Spleen (tissue), 11 donors: ENCODE measurements at regions not wholly inside any gene's neighbourhood (a gene's known extent, or its start where the extent isn't known, plus 50 kb on each side); places are given as distances from the start of the nearest gene placed in this dataset.

Experiments
- DNase-seq: peaks from one replicate; pipeline ENCODE4 v3.0.0-alpha.2; 2020
- H3K27ac ChIP-seq, 8 donors: fragments of 200-600 bp; sonication (generic) in 7 of 8; 1 replicate in 4 of 8; 2 replicates in 4 of 8; pipeline versions ENCODE4 v1.5.0 to v1.8.0; 2016 to 2021; ENCODE audit warnings: inconsistent platforms in 4 of 8, mild to moderate bottlenecking in 4 of 8, moderate library complexity in 1 of 8
- H3K27me3 ChIP-seq, 7 donors: fragments of 200-600 bp; sonication (generic) in 6 of 7; replicated peaks in 1 of 7; 1 replicate in 4 of 7; 2 replicates in 3 of 7; pipeline versions ENCODE4 v1.5.0 to v1.8.0; 2016 to 2021; ENCODE audit warnings: inconsistent platforms in 3 of 7, mild to moderate bottlenecking in 1 of 7
- H3K36me3 ChIP-seq, 6 donors: fragments of 200-600 bp; sonication (generic) in 5 of 6; 1 replicate in 4 of 6; 2 replicates in 2 of 6; pipeline versions ENCODE4 v1.5.0 to v1.8.0; 2016 to 2021; ENCODE audit warnings: inconsistent platforms in 2 of 6
- H3K4me1 ChIP-seq, 6 donors: fragments of 200-600 bp; sonication (generic) in 5 of 6; 1 replicate in 3 of 6; 2 replicates in 3 of 6; pipeline versions ENCODE4 v1.5.0 to v1.8.0; 2016 to 2021; ENCODE audit warnings: inconsistent platforms in 3 of 6
- H3K4me3 ChIP-seq, 8 donors: fragments of 200-600 bp; sonication (generic) in 7 of 8; 1 replicate in 4 of 8; 2 replicates in 4 of 8; pipeline versions ENCODE4 v1.5.0 to v1.8.0; 2016 to 2021; ENCODE audit warnings: inconsistent platforms in 4 of 8, mild to moderate bottlenecking in 4 of 8, moderate library complexity in 2 of 8
- H3K9me3 ChIP-seq, 8 donors: fragments of 200-600 bp; sonication (generic) in 7 of 8; 1 replicate in 4 of 8; 2 replicates in 4 of 8; pipeline versions ENCODE4 v1.5.0 to v1.8.0; 2016 to 2021; ENCODE audit warnings: inconsistent platforms in 4 of 8
- CTCF ChIP-seq, 11 experiments: fragments of 200-600 bp in 7 of 11; fragments of 450-650 bp in 4 of 11; sonication (generic) in 4 of 11; IDR thresholded peaks in 8 of 11; conservative IDR thresholded peaks in 3 of 11; 1 replicate in 7 of 11; 2 replicates in 4 of 11; pipeline versions ENCODE4 v1.4.0 to v1.8.0; 2016 to 2021; ENCODE audit warnings: antibody characterized with exemption in 11 of 11, inconsistent platforms in 4 of 11, mild to moderate bottlenecking in 1 of 11
- POLR2A ChIP-seq, 3 donors: fragments of 450-650 bp; IDR thresholded peaks; one replicate each; pipeline ENCODE4 v1.5.1; 2017; ENCODE audit warnings: antibody characterized with exemption in 3 of 3, mild to moderate bottlenecking in 1 of 3
- POLR2AphosphoS5 ChIP-seq, 3 donors: sonication (generic); formaldehyde crosslinking; IDR thresholded peaks; one replicate each; pipeline ENCODE4 v1.5.1; 2017; ENCODE audit warnings: antibody characterized with exemption in 3 of 3
- WGBS, 5 donors: extraction: QIAGEN DNeasy Blood & Tissue Kit in 3 of 5; methylation state at CpG; one replicate each; pipeline versions ENCODE4 v1.1.5 to v1.1.7; 2013 to 2018; 5-methylcytosine and 5-hydroxymethylcytosine counted together
- intact Hi-C: fragments of 100-400 bp; cut with DNase I; formaldehyde crosslinking; loops from one replicate; pipeline ENCODE4 v1.15.0; 2023; ENCODE audit warnings: low total_unique reads
- donor health status: healthy with polysubstance abuse.
- donor health status: DM: no; HTN: no; CAD: no; lungs with moderate emphysema.
- donor health status: DM: no; HTN: no; CAD: no.
- donor health status: Bipolar disorder and iron deficiency.
- donor health status: healthy.
- donor health status: DM: no; HTN: no; CAD: no.
- donor health status: DM: yes; HTN: yes; CAD: no.

DNA sequence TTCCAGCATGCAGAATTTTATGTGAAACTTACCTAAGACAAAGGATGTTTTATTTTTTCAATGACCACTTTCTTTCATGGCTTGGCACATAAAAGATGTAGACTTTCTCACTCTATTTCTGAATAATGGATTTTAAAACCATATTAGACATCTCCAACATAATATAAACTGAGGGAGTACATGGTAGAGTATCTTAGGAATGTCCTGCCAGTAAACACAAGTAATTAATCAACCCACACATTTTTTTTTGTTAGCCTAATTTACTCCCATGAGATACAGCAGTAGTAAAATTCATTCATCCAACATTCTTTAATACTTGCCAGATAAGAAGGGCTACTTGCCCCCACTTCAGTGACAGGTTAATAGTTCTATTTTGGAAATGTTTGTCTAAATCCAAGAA, 235.4 kb upstream of the ADAMTS5 start:
- no peaks in the 10 kb centered on the region for H3K4me1 ChIP-seq
- no peak overlapping the region for H3K4me3 ChIP-seq
- H3K27ac ChIP-seq: no peak overlapping the region
- no peak for DNase-seq
- H3K27me3 ChIP-seq: no peaks in the 10 kb centered on the region
- intact Hi-C loops: no loop called here
- no peaks in the 10 kb centered on the region for H3K36me3 ChIP-seq
- TF ChIP-seq CTCF (IDR thresholded peaks at IDR 0.05 in 8 of 11, conservative IDR thresholded peaks at IDR 0.05 in 3 of 11) (no peak), POLR2A (IDR thresholded peaks at IDR 0.05) (no peak), POLR2AphosphoS5 (IDR thresholded peaks at IDR 0.05) (no peak)
- peaks cover 0 to 24% (median 2%) of the 10 kb centered on the region in 8 donors for H3K9me3 ChIP-seq

DNA sequence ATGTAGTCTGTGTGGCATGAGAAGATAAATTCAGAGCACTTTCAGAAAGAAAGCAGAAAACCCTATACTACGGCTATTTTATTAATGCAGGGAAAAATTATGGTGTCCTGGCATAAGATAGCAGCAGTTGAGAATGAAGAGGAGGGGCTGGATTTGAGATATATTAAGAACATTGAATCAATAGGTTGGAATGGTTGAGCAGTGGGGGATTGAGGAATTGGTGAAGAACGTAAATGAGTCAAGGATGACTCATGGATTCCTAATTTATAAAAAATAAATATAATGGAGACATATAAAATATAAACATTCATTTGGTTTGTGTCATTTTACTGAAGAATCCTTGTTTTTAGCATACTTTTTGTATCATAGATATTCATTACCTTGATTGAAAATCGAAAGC, 234.3 kb upstream of the ADAMTS5 start:
- Histone ChIP-seq H3K9me3 (peaks cover 0 to 31% (median 2%) of the 10 kb centered on the region in 8 donors), H3K27me3 (no peaks in the 10 kb centered on the region), H3K27ac (no peak overlapping the region), H3K36me3 (no peaks in the 10 kb centered on the region), H3K4me1 (no peaks in the 10 kb centered on the region), H3K4me3 (no peak overlapping the region)
- 84 to 93% (median 89%) methylated on average over 3 of the region's 3 CpGs for WGBS, 5 donors
- intact Hi-C loops: no loop called here
- TF ChIP-seq POLR2AphosphoS5 (IDR thresholded peaks at IDR 0.05) (no peak), POLR2A (IDR thresholded peaks at IDR 0.05) (no peak), CTCF (IDR thresholded peaks at IDR 0.05 in 8 of 11, conservative IDR thresholded peaks at IDR 0.05 in 3 of 11) (no peak)
- no peak for DNase-seq

GRCh38 chr21:27196651-27197050, 229.8 kb upstream of the ADAMTS5 start:
- no peak overlapping the region for H3K4me3 ChIP-seq
- DNase-seq: no peak
- intact Hi-C loops: no loop called here
- no peaks in the 10 kb centered on the region for H3K27me3 ChIP-seq
- peaks cover 0 to 36% (median 3%) of the 10 kb centered on the region in 8 donors for H3K9me3 ChIP-seq
- no peaks in the 10 kb centered on the region for H3K36me3 ChIP-seq
- H3K4me1 ChIP-seq: no peaks in the 10 kb centered on the region
- TF ChIP-seq POLR2A (IDR thresholded peaks at IDR 0.05) (no peak), CTCF (IDR thresholded peaks at IDR 0.05 in 8 of 11, conservative IDR thresholded peaks at IDR 0.05 in 3 of 11) (no peak), POLR2AphosphoS5 (IDR thresholded peaks at IDR 0.05) (no peak)
- H3K27ac ChIP-seq: no peak overlapping the region
- 80 to 91% (median 88%) methylated on average over 3 of the region's 3 CpGs for WGBS, 5 donors

- Histone ChIP-seq H3K4me3 (no peak overlapping the region), H3K27me3 (no peaks in the 10 kb centered on the region), H3K4me1 (no peaks in the 10 kb centered on the region), H3K9me3 (peaks cover 0 to 23% (median 3%) of the 10 kb centered on the region in 8 donors), H3K36me3 (no peaks in the 10 kb centered on the region), H3K27ac (no peak overlapping the region)
- TF ChIP-seq POLR2A (IDR thresholded peaks at IDR 0.05): no peak
- 72 to 82% (median 79%) methylated on average over 3 of the region's 3 CpGs for WGBS, 5 donors
- intact Hi-C loops: no loop called here
- no peak for DNase-seq
Observed at GRCh38 chr21:27192281-27192949, 225.5 kb upstream of the ADAMTS5 start.
